SKM-1 (cell line): ENCODE measurements at regions not wholly inside any gene's neighbourhood (a gene's known extent, or its start where the extent isn't known, plus 50 kb on each side); places are given as distances from the start of the nearest gene placed in this dataset.
"Not testable (repeated sequence)": the region's sequence is repeated elsewhere in the genome, so short reads cannot be mapped to it uniquely, and the experiment has no call there.

Experiments
- DNase-seq: peaks from one replicate; lab custom pipeline; 2025; ENCODE audit not compliant: unreplicated experiment; lab: John Stamatoyannopoulos, UW

DNA sequence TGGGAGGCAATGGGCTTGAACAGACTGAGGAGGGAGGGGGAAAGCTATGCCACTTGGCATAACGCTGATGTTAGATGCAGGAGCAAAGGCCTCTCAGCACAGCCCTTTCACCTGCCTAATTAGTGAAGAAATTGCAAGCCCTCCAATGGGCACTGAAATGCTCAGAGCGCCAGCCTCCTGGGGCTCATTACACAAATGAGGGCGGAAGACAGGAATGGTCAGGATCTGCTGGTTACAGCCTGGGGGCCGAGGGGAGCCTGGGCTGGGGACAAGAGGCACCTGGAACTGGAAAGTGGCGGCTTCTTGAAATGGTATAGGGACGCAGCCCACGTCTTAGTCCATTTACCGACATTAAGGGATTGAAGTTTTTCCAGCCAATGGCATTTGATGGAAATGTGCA, 50.2 kb upstream of the PLET1 start:
- DNase-seq: no peak

DNA sequence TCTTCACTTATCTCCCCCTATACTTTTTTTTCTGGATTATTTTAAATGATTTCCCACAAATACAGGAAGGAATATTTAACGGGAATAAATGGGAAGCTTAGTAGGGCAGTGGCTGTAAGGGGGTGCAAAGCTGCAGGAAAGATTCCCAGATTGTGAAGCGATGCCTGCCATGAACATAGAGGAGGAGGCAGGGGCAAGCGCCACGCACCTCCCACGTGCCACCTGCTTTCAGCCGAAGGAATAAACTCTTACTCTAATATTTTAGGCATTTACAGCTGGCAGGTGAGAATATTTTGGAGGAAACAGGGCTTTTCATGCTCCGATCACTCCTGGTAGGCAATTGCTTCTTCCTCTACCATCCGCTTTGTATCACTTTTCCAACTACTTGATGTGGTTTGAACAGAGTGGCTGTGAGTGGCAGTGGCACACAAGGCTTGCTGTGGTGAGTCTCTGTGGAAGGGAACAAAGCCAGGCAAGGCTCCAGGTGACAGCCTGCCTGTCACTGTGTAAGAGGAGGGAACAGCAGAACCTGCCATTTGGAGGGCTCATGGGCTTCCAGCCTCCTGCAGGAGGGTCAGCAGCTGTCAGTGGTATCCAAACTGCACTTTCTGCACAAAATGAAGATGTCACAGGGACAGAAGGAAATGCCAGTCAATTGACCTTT, 54.5 kb upstream of the PLET1 start:
- no peak for DNase-seq

DNA sequence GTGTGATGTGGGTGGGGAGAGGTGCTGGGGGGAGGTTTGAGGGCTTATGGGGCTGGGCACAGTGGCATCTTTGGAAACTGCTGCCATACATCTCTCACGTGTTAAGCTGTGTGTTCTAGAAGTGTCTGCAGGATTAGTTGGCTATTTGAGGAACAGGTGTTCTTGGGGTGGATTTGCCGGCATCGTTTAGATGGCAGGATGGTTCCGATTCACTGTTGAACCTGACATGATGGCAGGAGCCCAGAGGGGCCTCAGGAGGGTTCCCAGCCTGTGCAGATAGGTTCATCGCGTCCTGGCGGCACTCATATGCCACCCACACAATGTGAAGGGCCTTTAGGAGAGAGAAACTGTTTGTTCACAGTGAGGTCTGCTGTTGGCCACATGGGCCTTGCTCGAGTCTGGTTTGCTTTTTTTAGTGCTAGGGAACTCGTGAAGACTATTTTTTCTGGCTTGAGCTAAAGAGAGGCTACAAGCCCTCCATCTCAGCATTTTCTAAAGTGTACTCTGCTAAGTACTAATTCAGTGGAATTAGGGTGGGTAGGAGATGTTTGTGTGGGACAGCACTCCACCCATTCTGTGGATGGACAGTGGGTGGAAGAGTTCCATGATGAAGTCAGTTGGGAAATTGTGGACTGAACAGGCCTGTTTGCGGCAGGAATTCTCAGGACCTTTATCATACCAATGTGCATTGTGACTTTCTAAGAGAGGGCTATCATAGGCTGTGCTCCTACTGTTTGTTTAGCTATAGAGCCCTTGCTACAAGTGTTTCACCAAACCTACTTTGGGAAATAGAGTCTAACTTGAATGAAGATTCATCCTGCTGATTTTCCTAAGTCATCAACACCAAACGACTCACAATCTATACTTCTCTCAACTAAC, 55.4 kb upstream of the PLET1 start:
- DNase-seq: no peak

DNA sequence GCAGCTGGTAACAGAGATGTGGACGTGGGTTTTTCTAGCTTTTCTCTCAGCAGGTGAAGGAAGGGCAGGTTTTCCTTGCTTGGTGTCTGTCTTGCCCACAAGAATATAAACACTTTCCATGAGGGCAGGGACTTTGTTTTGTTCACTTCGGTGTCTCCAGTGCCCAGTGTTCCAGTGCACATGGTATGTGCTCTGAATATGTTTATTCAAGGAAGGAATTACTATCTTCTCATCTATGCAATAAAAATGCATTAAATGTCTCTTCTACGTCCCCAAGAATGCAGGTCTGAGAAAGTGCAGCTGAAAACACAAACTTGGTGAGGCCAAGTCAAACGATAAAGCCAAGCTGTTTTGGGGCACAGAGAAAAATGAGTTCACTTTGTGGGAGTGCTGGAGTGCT, 56.3 kb upstream of the PLET1 start:
- no peak for DNase-seq

DNA sequence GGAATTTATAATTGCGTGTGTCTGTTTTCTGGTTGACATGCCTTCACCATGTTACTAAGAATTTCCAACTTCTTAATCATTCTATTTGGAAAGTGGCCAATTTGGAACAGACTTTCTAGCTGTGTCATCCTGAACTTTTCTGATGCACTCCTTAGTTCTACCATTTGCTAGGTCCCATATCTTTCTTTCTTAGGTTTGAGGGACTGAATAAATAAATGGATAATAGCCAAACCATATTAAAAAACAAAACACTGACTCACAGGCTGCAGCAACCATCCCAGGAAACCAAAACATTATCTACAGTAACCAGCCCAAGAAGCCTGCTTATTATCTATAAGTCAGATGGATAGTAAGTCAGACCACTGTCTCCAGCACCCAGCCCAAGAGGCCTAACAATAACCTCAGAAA, 57.5 kb upstream of the PLET1 start:
- no peak for DNase-seq

DNA sequence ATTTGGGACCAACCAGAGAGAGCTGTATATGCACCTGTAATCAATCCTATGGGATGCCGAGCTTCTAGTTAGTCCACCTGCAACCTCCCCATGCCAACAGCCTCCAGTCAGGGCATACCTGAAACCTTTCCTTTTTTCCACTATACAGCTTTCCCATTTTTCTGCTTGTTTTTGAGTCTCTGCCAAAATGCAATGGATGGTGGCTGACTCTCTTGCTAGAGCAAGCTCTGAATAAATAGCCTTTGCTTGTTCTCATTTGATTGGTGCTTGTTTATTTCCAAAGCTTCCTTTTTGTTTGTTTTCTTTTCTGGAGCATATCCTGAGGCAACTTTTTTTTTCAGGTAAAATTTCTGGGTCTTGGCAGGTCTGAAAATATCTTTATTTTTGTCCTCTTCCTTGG, 58.0 kb upstream of the PLET1 start:
- DNase-seq: no peak

DNA sequence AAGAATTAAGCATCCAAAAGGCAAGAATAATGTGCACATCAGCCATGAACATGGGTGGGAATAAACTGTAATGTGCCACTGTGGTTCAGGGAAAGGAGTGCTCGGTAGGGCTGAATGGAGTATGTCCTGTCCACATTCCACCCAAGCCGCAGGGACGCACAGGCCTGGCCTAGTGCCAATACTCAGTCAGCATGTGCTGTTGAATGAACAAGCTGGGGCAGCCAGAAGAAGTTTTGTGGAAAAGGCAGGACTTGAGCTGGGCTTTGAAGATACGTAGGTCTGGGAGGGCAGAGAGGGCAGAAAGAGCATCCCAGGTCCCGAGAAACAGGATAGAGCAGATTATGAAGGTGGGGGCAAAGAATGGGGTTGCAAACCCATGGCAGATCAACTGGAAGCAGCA, 60.0 kb upstream of the PLET1 start:
- DNase-seq: no peak

DNA sequence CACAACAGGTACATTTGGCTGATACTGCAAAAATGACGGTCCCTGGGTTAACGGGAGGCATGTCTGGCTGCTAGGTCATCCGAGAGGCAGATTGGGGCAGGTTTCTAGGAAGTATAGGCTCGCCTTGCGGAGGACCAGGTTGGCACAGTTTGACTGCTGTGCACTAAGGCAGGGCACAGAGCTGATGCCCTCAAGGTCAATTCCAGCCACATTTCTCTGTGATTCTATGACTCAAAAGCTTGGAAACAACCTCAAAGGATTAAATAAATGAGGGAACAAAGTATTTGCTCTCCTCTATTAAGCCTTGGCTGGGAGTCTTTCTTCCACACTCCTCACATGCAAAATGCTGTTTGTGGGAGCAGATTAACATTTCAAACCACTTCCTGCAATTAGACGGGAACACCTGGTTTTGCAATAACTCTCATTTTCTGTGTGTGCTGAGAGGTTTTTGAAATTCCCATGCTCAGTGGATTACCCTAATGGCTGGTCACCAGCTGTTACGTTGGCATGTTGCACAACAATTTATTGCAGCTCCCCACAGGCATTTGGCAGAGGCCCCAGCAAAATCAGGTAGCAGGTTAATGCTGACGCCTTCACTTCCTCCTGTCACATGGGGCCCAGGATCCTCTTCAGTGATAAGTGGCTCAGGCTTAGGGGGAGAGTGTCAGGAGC, 61.0 kb upstream of the PLET1 start:
- DNase-seq: peak; percentile 63

DNA sequence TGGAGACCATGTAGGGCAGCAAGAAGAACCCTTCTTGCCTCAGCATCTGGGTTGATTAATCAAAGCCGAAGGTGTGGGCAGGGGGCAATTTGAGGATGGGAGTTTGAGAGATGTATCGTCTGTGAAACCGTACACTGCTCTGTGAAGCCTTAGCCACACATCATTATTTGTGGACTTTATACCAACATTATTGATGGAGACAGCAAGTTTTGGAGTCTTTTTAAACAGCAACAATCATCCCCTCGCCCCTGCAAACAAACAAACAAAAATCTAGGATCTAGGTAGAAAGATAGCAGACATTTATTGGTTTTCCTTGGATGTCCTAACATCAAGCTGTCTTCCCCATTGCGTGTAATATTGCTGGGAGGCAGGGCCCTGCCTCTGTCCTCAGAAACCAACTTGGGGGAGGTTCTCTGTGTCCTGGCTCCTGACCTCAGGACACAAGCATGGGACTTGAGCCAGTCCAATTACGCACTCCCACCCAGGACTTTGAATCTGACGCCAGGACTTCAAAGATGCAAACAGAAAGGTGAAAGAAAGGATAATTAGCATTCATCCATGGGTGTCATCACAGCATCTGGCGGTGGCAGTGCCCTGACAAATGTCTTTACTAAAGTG, 61.6 kb upstream of the PLET1 start:
- no peak for DNase-seq

DNA sequence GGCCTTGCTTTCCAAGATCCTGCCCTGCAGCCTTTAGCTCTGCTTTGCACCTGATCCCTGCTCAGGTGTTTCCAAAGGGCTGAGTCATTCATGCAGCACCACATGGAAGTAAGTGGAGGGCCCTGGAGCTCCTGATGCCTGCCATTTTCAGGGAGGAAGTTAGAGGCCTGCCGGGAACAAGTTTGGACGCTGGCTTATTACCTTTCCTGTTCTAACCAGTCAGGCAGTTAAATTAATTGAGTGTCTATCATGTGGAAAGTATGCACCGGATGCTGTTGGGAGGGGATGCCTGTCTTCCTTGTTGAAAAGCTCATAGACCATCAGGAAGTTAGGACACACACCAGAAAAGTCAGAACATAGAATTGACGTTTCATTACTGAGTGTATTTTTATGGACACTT, 73.7 kb upstream of the PLET1 start:
- no peak for DNase-seq

DNA sequence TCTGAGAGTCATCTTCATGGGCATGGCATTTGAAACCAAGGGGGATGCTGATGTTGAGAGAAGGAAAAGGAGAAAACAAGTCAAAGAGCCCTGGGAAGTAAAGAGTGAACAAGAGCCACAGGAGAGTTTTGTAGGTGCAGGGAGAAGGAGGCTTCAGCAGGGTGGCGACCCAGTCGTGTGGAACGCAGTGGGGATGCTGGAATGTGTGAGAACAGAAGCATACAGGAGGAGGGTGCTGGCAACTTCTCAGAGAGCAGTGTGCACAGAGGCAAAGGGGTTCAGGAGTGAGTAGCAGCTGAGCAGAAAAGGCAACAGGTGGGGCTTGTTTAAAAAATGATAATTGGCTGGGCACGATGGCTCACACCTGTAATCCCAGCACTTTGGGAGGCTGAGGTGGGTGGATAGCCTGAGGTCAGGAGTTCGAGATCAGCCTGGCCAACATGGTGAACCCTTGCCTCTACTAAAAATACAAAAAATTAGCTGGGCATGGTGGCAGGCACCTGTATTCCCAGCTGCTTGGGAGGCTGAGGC, 75.8 kb upstream of the PLET1 start:
- DNase-seq: no peak

DNA sequence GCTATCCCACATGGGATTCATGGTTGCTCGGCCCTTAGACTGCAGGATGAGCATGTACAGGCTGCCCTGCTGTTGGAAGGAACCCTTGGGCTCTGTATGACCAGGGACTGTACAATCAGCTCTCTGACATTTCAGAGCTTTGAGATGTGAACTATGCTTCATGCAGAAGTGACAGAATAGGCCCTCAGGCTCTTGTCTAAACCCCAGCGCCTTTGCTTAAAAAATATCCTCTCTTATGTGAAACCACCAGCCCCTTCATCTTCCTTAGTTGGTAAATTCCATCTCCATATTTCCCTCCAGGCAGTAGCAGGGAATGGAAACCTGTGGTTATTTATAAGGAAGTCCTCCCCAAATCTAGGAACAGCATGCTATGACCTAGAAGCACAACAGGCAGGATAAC, 78.9 kb upstream of the PLET1 start:
- DNase-seq: no peak

DNA sequence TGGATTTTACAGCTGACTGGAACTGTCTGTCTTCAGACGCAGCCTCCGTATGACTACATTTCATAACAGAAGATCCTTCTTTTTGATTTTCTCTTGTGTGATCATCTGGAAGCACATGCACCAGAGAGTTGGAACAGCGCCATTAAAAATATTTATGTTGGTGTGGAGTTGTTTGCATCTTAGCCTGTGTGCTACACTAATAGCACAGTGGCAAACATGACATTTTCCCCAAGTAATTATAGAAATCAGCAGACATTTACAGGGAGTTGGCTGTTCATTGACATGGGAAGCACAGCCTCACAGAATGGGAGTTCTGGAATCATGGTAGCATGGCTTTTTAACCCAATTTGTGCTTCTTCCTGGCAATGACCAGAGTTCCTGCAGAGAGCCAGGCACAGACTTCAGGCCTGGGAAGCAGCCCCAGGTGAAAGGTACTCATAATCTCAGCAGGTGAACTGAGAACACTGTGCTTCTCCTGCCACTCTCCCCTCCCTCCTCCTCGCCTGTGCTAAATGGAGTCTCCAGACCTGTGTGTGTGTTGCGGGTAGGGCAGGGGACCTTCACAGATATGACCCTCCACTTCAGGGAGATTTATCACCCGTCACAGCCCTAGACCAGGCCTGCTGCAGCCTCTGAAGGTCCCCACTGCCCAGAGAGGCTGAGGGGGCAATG, 82.8 kb upstream of the PLET1 start:
- DNase-seq: no peak

DNA sequence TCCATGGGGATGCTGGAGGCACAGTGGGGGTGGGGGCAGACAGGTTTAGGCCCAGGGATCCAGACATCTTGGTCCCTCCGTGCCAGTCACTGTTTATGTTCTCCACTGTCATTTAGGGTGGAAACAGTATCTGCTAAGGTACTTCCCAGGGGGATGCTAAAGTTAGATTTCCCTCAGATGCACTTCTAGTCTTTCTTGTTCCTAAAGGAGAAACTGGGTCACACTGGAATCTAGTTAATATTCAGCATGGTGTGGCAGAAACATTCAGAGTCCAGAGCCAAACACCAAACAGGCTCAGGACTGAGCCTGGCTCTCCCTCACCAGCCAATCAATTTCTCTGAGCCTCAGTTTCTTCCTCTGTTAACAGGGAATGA, 83.4 kb upstream of the PLET1 start:
- no peak for DNase-seq

DNA sequence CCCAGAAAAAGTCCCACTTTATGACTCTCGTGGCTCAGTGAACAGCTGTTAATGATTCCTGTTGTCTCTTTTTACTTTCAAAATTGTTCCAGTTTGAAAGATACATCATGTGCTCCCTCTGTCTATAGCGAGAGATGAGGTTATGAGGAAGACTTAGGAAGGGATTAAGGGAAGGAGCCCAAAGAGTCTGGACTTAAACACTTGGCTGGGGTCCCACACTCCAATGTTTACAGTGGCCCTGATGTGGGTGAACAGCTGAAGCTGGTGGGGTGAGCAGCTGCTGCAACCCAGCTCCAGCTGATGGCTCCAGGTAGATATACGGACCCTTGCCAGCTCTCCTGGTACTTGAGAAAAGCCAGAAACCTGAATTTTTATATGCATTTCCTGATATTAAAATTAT, 84.5 kb upstream of the PLET1 start:
- DNase-seq: no peak

DNA sequence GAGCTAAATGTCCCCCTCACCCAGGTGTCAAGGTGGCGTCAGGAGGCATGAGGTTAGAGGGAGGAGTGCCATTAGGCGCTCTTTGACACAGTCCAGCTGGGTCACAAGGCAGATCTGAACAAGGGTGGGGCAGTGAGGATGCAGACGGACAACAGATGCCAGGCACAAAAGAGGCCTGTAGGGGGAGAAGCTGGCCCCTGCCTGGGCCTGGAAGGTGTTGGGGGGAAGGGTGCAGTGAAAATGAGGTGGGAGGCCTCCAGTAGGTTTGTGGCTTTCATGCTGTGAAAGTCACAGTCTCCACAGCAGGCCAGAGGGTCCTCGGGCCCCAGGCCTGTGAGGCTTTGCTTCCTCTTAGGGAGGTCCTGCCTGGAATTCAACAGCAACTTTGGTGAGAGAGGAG, 85.0 kb upstream of the PLET1 start:
- no peak for DNase-seq

DNA sequence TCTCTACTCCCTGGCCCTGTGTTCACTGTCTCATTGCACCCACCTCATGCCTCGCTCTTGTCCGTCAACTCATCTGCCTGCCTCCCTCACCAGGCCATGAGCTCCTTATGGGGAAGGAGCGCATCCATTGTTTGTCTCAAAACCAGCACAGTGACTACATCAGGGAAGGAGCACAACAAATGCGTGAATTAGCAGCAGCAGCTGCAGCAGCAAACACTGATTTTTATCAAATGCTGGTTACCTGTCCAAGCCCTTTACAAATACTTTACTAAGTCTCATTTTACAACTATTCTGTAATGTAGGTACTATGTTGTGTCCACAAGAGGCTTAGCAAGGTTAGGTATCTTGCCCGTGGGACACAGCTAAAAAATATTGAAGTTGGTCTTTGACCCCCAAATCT, 85.9 kb upstream of the PLET1 start:
- no peak for DNase-seq

DNA sequence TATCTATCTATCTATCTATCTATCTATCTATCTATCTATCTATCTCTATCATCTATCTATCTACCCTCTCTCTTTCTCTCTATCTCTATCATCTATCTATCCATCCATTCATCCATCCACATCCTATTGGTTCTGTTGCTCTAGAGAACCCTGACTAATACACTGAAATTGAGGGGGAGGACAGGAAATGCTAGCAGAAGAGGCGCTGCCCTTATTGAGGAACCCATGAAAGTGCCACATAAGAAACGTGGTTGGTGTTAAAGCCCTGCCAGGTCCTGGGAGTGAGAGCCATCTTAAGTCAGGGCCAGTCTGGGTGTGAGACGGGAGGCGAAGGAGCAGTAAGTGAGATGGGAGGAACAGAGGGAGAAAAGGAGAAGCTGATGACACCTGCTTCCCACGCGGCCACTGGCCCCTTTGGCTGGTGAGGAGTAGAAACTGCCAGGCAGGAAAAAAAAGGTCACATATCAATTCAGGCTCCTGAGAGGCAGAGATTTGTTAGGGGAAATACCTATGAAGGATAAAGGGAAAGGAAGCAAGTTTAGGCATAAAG, 87.9 kb upstream of the PLET1 start:
- no peak for DNase-seq

DNA sequence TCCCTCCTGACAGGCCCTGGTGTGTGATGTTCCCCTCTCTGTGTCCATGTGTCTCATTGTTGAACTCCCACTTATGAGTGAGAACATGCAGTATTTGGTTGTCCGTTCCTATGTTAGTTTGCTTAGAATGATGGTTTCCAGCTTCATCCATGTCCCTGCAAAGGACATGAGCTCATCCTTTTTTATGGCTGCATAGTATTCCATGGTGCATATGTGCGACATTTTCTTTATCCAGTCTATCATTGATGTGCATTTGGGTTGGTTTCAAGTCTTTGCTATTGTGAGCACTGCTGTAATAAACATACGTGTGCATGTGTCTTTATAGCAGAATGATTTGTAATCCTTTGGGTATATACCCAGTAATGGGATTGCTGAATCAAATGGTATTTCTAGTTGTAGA, 90.8 kb upstream of the PLET1 start:
- not testable (repeated sequence) for DNase-seq

DNA sequence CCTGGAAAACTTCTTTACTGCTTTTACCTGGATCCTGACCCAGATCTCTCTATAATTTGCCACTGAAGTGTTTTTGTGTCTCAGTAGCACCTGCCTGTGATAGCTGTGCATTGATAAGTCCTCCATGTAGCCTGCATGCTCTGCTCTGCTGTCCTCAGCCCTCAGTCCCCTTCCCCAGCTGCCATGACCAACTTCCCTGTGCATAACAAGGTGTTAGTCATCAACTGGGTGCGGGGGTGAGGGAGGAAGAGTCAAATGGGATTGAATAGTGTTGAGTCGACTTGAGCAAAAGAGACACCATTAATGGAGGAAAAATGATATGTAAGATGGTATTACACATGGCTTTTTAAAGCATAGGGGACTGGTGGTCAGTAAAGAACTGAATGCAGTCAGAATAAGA, 92.2 kb upstream of the PLET1 start:
- DNase-seq: no peak

DNA sequence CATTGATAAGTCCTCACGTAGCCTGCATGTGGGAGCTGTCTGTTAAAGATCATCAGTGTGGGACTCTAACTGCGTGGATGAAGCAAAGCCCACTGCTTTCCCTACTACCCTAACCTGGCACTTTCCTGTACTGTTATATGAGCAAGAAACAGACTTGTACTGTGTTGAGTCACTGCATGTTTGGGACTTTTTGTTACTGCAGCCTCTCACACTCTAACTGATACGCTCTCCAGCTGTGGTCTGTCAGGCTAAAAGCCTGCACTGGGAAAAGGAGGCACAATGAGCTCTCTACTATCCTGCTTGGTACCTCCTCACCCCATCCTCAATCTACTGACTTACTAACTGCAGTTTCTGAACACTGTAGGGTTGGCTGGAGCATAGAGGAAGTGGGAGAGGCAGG, 93.7 kb upstream of the PLET1 start:
- no peak for DNase-seq
